ENCODE measurements at regions not wholly inside any gene's neighbourhood (a gene's known extent, or its start where the extent isn't known, plus 50 kb on each side); places are given as distances from the start of the nearest gene placed in this dataset.

GRCh38 chr7:41416208-41416595 is 286.7 kb downstream of the INHBA start:
- no peak for TF ChIP-seq CTCF (IDR thresholded peaks at IDR 0.05; ENCODE audit: control extremely low read depth in 1 of 3, insufficient read depth in 1 of 3, low read depth in 1 of 3, low read length in 3 of 3)
- TF ChIP-seq POLR2AphosphoS5 (IDR thresholded peaks at IDR 0.05; ENCODE audit: low read depth, low read length), result no peak
- no peak for TF ChIP-seq GTF2F1 (IDR thresholded peaks at IDR 0.05; ENCODE audit: borderline replicate concordance, low read depth, low read length)
- no peak for TF ChIP-seq EP300 (IDR thresholded peaks at IDR 0.05; ENCODE audit: borderline replicate concordance in 1 of 2, low read depth in 2 of 2, low read length in 2 of 2)
- TF ChIP-seq USF2 (IDR thresholded peaks at IDR 0.05; ENCODE audit: low read length), result no peak
- no peak for TF ChIP-seq POLR2A (IDR thresholded peaks at IDR 0.05; ENCODE audit: control extremely low read depth in 1 of 2, low read depth in 2 of 2, low read length in 2 of 2)
- TF ChIP-seq EZH2 (IDR thresholded peaks at IDR 0.05; ENCODE audit: low read depth, low read length, severe bottlenecking), result no peak
